Fibroblast of lung (primary cell): ENCODE measurements at regions not wholly inside any gene's neighbourhood (a gene's known extent, or its start where the extent isn't known, plus 50 kb on each side); places are given as distances from the start of the nearest gene placed in this dataset.
A peak's percentile ranks its signal among the peaks of the same experiment; 100 is the strongest.

Experiments
- DNase-seq, 2 donors: peaks; one replicate each; pipeline versions ENCODE4 v3.0.0 to v3.0.0-alpha.2; 2010; ENCODE audit warnings: low read depth in 2 of 2
- H2AFZ ChIP-seq: 2 replicates; pipeline ENCODE4 v1.5.1; 2012; ENCODE audit warnings: low read length, control low read depth, inconsistent platforms
- H3K27ac ChIP-seq: 2 replicates; pipeline ENCODE4 v1.5.1; 2011; ENCODE audit warnings: low read length, control low read depth; ENCODE audit not compliant: insufficient read depth
- H3K27me3 ChIP-seq: 2 replicates; pipeline ENCODE4 v1.5.1; 2011; ENCODE audit warnings: mild to moderate bottlenecking, low read length; ENCODE audit not compliant: control insufficient read depth, insufficient read depth
- H3K36me3 ChIP-seq: 2 replicates; pipeline ENCODE4 v1.5.1; 2011; ENCODE audit warnings: low read length; ENCODE audit not compliant: control insufficient read depth, insufficient read depth
- H3K4me1 ChIP-seq: 2 replicates; pipeline ENCODE4 v1.5.1; 2011; ENCODE audit warnings: low read length; ENCODE audit not compliant: control insufficient read depth, insufficient read depth; ENCODE audit errors: extremely low read depth
- H3K4me2 ChIP-seq: 2 replicates; pipeline ENCODE4 v1.5.1; 2011; ENCODE audit warnings: low read length, control low read depth; ENCODE audit not compliant: insufficient read depth; ENCODE audit errors: extremely low read depth
- H3K4me3 ChIP-seq, 4 experiments: fragments of 200-600 bp in 1 of 4; sonication (generic) in 1 of 4; replicated peaks in 1 of 4; 2 replicates each; pipeline ENCODE4 v1.5.1; 2011 to 2016; ENCODE audit warnings: low read length in 4 of 4, low read depth in 3 of 4, mild to moderate bottlenecking in 3 of 4, control low read depth in 2 of 4, inconsistent platforms in 1 of 4, mixed read lengths in 1 of 4; ENCODE audit not compliant: insufficient read depth in 1 of 4; ENCODE audit errors: control extremely low read depth in 1 of 4
- H3K79me2 ChIP-seq: 2 replicates; pipeline ENCODE4 v1.5.1; 2012; ENCODE audit warnings: mild to moderate bottlenecking, low read length, inconsistent platforms; ENCODE audit not compliant: control insufficient read depth, insufficient read depth
- H3K9ac ChIP-seq: 2 replicates; pipeline ENCODE4 v1.5.1; 2011; ENCODE audit warnings: mild to moderate bottlenecking, low read length, control low read depth; ENCODE audit not compliant: insufficient read depth
- H3K9me3 ChIP-seq: 2 replicates; pipeline ENCODE4 v1.5.1; 2012; ENCODE audit warnings: low read depth, low read length; ENCODE audit not compliant: control insufficient read depth, insufficient read depth
- H4K20me1 ChIP-seq: 2 replicates; pipeline ENCODE4 v1.5.1; 2011; ENCODE audit warnings: low read length; ENCODE audit not compliant: control insufficient read depth, insufficient read depth; ENCODE audit errors: extremely low read depth
- EZH2 ChIP-seq: IDR thresholded peaks from 2 replicates; pipeline ENCODE4 v1.5.1; 2012; ENCODE audit warnings: low read length, control low read depth, mild to moderate bottlenecking; ENCODE audit errors: missing control alignments
- TF ChIP-seq, protein P1 (sequence below), 2 donors: IDR thresholded peaks in 1 of 2; conservative IDR thresholded peaks in 1 of 2; 1 replicate in 1 of 2; 2 replicates in 1 of 2; pipeline ENCODE4 v1.5.1; 2011 to 2012; ENCODE audit warnings: low read length in 2 of 2, control low read depth in 1 of 2, inconsistent platforms in 1 of 2, low read depth in 1 of 2, mild to moderate bottlenecking in 1 of 2

DNA sequence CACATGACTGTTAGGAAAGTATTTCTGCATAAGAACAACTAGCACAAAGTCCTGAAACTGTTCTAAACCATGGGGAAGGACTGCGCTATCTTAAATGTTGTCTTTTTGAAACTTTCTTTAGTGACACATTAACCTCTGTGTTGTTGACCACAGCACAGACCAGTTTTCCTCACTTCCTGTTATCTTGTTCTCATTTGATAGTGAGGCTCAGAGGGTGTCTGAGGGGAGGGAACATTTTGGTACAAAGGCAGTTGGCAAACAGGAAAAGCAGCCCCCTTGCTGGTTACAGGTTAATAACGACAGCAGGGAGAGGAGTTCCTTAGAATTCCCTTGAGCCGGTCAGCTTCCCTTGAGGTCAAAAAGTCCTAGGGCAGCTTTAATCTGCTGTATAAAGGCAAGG, 143.5 kb upstream of the BMP2 start:
- H3K4me1 ChIP-seq = no peaks in the 10 kb centered on the region
- H3K27ac ChIP-seq = no peak overlapping the region
- no peak overlapping the region for H3K9ac ChIP-seq
- no peaks in the 10 kb centered on the region for H3K79me2 ChIP-seq
- DNase-seq = no peak
- no peaks in the 10 kb centered on the region for H3K36me3 ChIP-seq
- no peaks in the 10 kb centered on the region for H3K27me3 ChIP-seq
- no peak overlapping the region for H2AFZ ChIP-seq
- no peaks in the 10 kb centered on the region for H3K9me3 ChIP-seq
- TF ChIP-seq EZH2 = no peak
- TF ChIP-seq, protein P1, sequence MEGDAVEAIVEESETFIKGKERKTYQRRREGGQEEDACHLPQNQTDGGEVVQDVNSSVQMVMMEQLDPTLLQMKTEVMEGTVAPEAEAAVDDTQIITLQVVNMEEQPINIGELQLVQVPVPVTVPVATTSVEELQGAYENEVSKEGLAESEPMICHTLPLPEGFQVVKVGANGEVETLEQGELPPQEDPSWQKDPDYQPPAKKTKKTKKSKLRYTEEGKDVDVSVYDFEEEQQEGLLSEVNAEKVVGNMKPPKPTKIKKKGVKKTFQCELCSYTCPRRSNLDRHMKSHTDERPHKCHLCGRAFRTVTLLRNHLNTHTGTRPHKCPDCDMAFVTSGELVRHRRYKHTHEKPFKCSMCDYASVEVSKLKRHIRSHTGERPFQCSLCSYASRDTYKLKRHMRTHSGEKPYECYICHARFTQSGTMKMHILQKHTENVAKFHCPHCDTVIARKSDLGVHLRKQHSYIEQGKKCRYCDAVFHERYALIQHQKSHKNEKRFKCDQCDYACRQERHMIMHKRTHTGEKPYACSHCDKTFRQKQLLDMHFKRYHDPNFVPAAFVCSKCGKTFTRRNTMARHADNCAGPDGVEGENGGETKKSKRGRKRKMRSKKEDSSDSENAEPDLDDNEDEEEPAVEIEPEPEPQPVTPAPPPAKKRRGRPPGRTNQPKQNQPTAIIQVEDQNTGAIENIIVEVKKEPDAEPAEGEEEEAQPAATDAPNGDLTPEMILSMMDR (conservative IDR thresholded peaks at IDR 0.05 in 1 of 2, IDR thresholded peaks at IDR 0.05 in 1 of 2; ENCODE audit: low read depth in 1 of 2, low read length in 2 of 2) = no peak
- no peak overlapping the region for H3K4me3 ChIP-seq
- H3K4me2 ChIP-seq = no peak overlapping the region
- H4K20me1 ChIP-seq = no peaks in the 10 kb centered on the region

GRCh38 chr20:6622041-6622440, 145.4 kb upstream of the BMP2 start:
- Histone ChIP-seq H3K27me3 (no peaks in the 10 kb centered on the region), H3K27ac (no peak overlapping the region), H3K4me2 (no peak overlapping the region), H2AFZ (no peak overlapping the region), H4K20me1 (no peaks in the 10 kb centered on the region), H3K9ac (no peak overlapping the region), H3K4me1 (no peaks in the 10 kb centered on the region), H3K9me3 (no peaks in the 10 kb centered on the region), H3K4me3 (no peak overlapping the region), H3K36me3 (no peaks in the 10 kb centered on the region), H3K79me2 (no peaks in the 10 kb centered on the region)
- TF ChIP-seq EZH2 = no peak
- TF ChIP-seq, protein P1 (conservative IDR thresholded peaks at IDR 0.05 in 1 of 2, IDR thresholded peaks at IDR 0.05 in 1 of 2; ENCODE audit: low read depth in 1 of 2, low read length in 2 of 2) = no peak
- DNase-seq = peak in 1 of 2 donors; percentile 64

- Histone ChIP-seq H3K4me2 (no peak overlapping the region), H4K20me1 (no peaks in the 10 kb centered on the region), H3K27me3 (no peaks in the 10 kb centered on the region), H3K36me3 (no peaks in the 10 kb centered on the region), H3K4me1 (no peaks in the 10 kb centered on the region), H3K9ac (no peak overlapping the region), H3K4me3 (no peak overlapping the region), H3K9me3 (no peaks in the 10 kb centered on the region), H3K27ac (no peak overlapping the region), H3K79me2 (no peaks in the 10 kb centered on the region), H2AFZ (no peak overlapping the region)
- DNase-seq = no peak
- TF ChIP-seq, protein P1 (conservative IDR thresholded peaks at IDR 0.05 in 1 of 2, IDR thresholded peaks at IDR 0.05 in 1 of 2; ENCODE audit: low read depth in 1 of 2, low read length in 2 of 2) = no peak
- no peak for TF ChIP-seq EZH2
These were observed 149.4 kb upstream of the BMP2 start for GRCh38 chr20:6618051-6618450.
